ENCODE measurements at regions not wholly inside any gene's neighbourhood (a gene's known extent, or its start where the extent isn't known, plus 50 kb on each side); places are given as distances from the start of the nearest gene placed in this dataset.

GRCh38 chr15:54719325-54719724 lies 477.4 kb downstream of the RSL24D1 start:
- DNase-seq, result no peak

GRCh38 chr15:54707805-54708752 lies 488.7 kb downstream of the RSL24D1 start:
- no peak for DNase-seq

DNA sequence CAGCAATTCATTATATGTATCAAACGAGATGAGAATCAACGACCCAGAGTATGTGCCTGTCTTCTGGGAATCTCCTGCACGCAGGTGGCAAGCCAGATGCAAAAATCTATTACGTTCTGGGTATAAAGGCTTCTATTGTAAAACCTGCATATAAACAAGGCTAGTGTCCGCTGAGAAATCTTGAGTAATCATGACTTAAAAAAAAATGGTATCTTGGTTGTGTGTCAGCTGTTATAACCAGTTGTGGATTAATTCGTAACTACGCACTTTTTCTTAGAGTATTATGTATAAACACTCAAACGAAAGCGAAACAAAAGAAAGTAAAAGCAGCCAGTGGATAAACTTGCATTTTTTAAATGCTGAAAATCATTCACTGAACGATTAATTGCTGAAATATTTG lies 509.1 kb downstream of the RSL24D1 start:
- DNase-seq, result no peak

All from hindlimb muscle (tissue), 1 donor.